DOHH2 (cell line): ENCODE measurements at regions not wholly inside any gene's neighbourhood (a gene's known extent, or its start where the extent isn't known, plus 50 kb on each side); places are given as distances from the start of the nearest gene placed in this dataset.

ENCODE experiments used
- CTCF ChIP-seq: fragments of 200-600 bp; sonication (generic); IDR thresholded peaks from one replicate; pipeline ENCODE4 v1.5.1; 2014; ENCODE audit warnings: antibody characterized with exemption, mild to moderate bottlenecking, low read depth, low read length; ENCODE audit not compliant: poor library complexity, severe bottlenecking
- EZH2phosphoT487 ChIP-seq: fragments of 200-600 bp; sonication (generic); IDR thresholded peaks from 2 replicates; pipeline ENCODE4 v1.6.1; 2017; ENCODE audit warnings: borderline replicate concordance, mild to moderate bottlenecking, antibody characterized with exemption, low read length, moderate library complexity, mixed read lengths

GRCh38 chr3:22098021-22098420, 347.0 kb upstream of the ZNF385D start:
- TF ChIP-seq CTCF (no peak), EZH2phosphoT487 (no peak)
